ENCODE measurements at regions not wholly inside any gene's neighbourhood (a gene's known extent, or its start where the extent isn't known, plus 50 kb on each side); places are given as distances from the start of the nearest gene placed in this dataset.
A peak's percentile ranks its signal among the peaks of the same experiment; 100 is the strongest.

DNA sequence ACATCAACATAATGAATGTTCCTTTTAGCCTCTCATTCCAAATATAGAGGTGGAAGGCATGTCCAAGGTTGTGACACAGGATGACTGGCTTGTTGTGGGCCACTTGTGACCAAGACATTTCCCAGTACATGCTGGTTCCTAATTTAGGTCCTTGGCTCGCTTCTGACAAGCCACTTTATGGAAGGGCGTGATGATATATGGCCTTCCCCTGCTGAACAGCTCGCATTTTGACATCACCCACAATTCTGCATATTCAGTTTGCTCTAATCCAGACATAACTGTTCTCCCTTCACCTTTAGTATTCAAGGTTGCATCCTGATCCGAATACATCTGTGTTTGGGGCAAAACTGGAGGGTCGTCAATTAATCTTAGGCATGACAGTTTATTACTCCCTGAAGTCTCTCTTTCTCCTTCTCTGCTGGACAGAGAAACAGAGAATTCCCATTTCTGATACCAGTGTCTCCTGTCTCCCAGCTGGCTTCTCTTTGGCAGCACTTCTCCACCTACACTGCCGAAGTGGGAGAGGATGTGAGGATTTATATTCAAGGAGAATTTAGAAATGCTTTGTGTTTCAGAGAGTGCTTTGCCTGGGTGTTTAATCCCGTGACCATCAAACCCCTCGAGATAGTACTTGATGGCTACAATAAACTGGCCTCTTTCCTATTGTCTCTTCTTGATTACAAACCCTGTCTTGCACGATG, 815.5 kb upstream of the RBFOX1 start:
- Histone ChIP-seq H3K27ac (ENCODE audit: low read depth, low read length) (no peak overlapping the region), H3K4me1 (ENCODE audit: control insufficient read depth in 1 of 2, insufficient read depth in 2 of 2, low read length in 2 of 2) (no peaks in the 10 kb centered on the region)

DNA sequence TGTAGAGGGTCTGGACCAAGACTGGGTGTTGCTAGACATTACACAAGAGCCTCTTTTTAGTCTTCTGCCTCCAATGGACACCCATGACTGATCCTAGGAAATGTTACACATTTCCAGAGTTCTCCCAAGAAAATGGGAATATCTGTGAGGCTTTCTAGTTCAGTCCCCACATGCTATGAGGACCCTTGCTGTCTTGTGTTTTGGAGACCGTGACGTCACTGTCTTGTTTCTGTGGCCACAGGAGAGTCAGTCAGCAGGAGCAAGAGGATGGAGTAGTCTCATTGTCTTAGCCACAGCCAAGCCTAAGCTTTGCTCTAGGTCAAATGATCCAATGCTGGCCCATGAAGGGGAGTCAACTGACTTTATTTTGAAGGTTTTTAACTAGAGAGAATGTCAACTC, 820.1 kb upstream of the RBFOX1 start:
- Histone ChIP-seq H3K4me1 (ENCODE audit: control insufficient read depth in 1 of 2, insufficient read depth in 2 of 2, low read length in 2 of 2) (no peaks in the 10 kb centered on the region), H3K9me3 (ENCODE audit: control insufficient read depth in 1 of 2, low read length in 2 of 2) (no peaks in the 10 kb centered on the region), H3K27me3 (ENCODE audit: control insufficient read depth in 1 of 2, insufficient read depth in 2 of 2, low read length in 2 of 2) (no peaks in the 10 kb centered on the region), H3K36me3 (ENCODE audit: control insufficient read depth in 1 of 2, insufficient read depth in 2 of 2, low read length in 2 of 2) (no peaks in the 10 kb centered on the region), H3K27ac (ENCODE audit: low read depth, low read length) (no peak overlapping the region), H3K9ac (ENCODE audit: low read depth in 1 of 2, low read length in 2 of 2) (no peak overlapping the region), H3K4me3 (ENCODE audit: low read depth in 1 of 2, low read length in 2 of 2) (no peak overlapping the region)

More for the DNA sequence above, 815.5 kb upstream of the RBFOX1 start:
- Histone ChIP-seq H3K9ac (ENCODE audit: low read depth in 1 of 2, low read length in 2 of 2) (no peak overlapping the region), H3K9me3 (ENCODE audit: control insufficient read depth in 1 of 2, low read length in 2 of 2) (no peaks in the 10 kb centered on the region), H3K4me3 (ENCODE audit: low read depth in 1 of 2, low read length in 2 of 2) (no peak overlapping the region), H3K27me3 (ENCODE audit: control insufficient read depth in 1 of 2, insufficient read depth in 2 of 2, low read length in 2 of 2) (no peaks in the 10 kb centered on the region), H3K36me3 (ENCODE audit: control insufficient read depth in 1 of 2, insufficient read depth in 2 of 2, low read length in 2 of 2) (no peaks in the 10 kb centered on the region)

GRCh38 chr16:6510261-6510660, 822.4 kb upstream of the RBFOX1 start:
- H3K4me3 ChIP-seq (ENCODE audit: low read depth in 1 of 2, low read length in 2 of 2): no peak overlapping the region
- no peaks in the 10 kb centered on the region for H3K9me3 ChIP-seq (ENCODE audit: control insufficient read depth in 1 of 2, low read length in 2 of 2)
- H3K27me3 ChIP-seq (ENCODE audit: control insufficient read depth in 1 of 2, insufficient read depth in 2 of 2, low read length in 2 of 2): no peaks in the 10 kb centered on the region
- no peak overlapping the region for H3K9ac ChIP-seq (ENCODE audit: low read depth in 1 of 2, low read length in 2 of 2)
- no peaks in the 10 kb centered on the region for H3K4me1 ChIP-seq (ENCODE audit: control insufficient read depth in 1 of 2, insufficient read depth in 2 of 2, low read length in 2 of 2)
- no peak overlapping the region for H3K27ac ChIP-seq (ENCODE audit: low read depth, low read length)
- no peaks in the 10 kb centered on the region for H3K36me3 ChIP-seq (ENCODE audit: control insufficient read depth in 1 of 2, insufficient read depth in 2 of 2, low read length in 2 of 2)

GRCh38 chr16:6499413-6499812, 833.2 kb upstream of the RBFOX1 start:
- Histone ChIP-seq H3K27me3 (ENCODE audit: control insufficient read depth in 1 of 2, insufficient read depth in 2 of 2, low read length in 2 of 2) (no peaks in the 10 kb centered on the region), H3K4me1 (ENCODE audit: control insufficient read depth in 1 of 2, insufficient read depth in 2 of 2, low read length in 2 of 2) (peaks cover 0 to under 1% of the 10 kb centered on the region in 2 donors), H3K9ac (ENCODE audit: low read depth in 1 of 2, low read length in 2 of 2) (no peak overlapping the region), H3K9me3 (ENCODE audit: control insufficient read depth in 1 of 2, low read length in 2 of 2) (no peaks in the 10 kb centered on the region), H3K27ac (ENCODE audit: low read depth, low read length) (no peak overlapping the region), H3K4me3 (ENCODE audit: low read depth in 1 of 2, low read length in 2 of 2) (no peak overlapping the region), H3K36me3 (ENCODE audit: control insufficient read depth in 1 of 2, insufficient read depth in 2 of 2, low read length in 2 of 2) (no peaks in the 10 kb centered on the region)

- Histone ChIP-seq H3K36me3 (ENCODE audit: control insufficient read depth in 1 of 2, insufficient read depth in 2 of 2, low read length in 2 of 2) (no peaks in the 10 kb centered on the region), H3K27me3 (ENCODE audit: control insufficient read depth in 1 of 2, insufficient read depth in 2 of 2, low read length in 2 of 2) (no peaks in the 10 kb centered on the region), H3K9ac (ENCODE audit: low read depth in 1 of 2, low read length in 2 of 2) (no peak overlapping the region), H3K4me3 (ENCODE audit: low read depth in 1 of 2, low read length in 2 of 2) (no peak overlapping the region), H3K27ac (ENCODE audit: low read depth, low read length) (no peak overlapping the region), H3K9me3 (ENCODE audit: control insufficient read depth in 1 of 2, low read length in 2 of 2) (no peaks in the 10 kb centered on the region), H3K4me1 (ENCODE audit: control insufficient read depth in 1 of 2, insufficient read depth in 2 of 2, low read length in 2 of 2) (peaks cover 3 to 6% of the 10 kb centered on the region in 2 donors)
Measured at GRCh38 chr16:6498858-6499257, 833.8 kb upstream of the RBFOX1 start.

GRCh38 chr16:6496996-6497395, 835.6 kb upstream of the RBFOX1 start:
- H3K9ac ChIP-seq (ENCODE audit: low read depth in 1 of 2, low read length in 2 of 2): no peak overlapping the region
- H3K4me1 ChIP-seq (ENCODE audit: control insufficient read depth in 1 of 2, insufficient read depth in 2 of 2, low read length in 2 of 2): peaks cover 13 to 15% of the 10 kb centered on the region in 2 donors
- no peaks in the 10 kb centered on the region for H3K9me3 ChIP-seq (ENCODE audit: control insufficient read depth in 1 of 2, low read length in 2 of 2)
- no peak overlapping the region for H3K27ac ChIP-seq (ENCODE audit: low read depth, low read length)
- no peaks in the 10 kb centered on the region for H3K36me3 ChIP-seq (ENCODE audit: control insufficient read depth in 1 of 2, insufficient read depth in 2 of 2, low read length in 2 of 2)
- H3K27me3 ChIP-seq (ENCODE audit: control insufficient read depth in 1 of 2, insufficient read depth in 2 of 2, low read length in 2 of 2): no peaks in the 10 kb centered on the region
- H3K4me3 ChIP-seq (ENCODE audit: low read depth in 1 of 2, low read length in 2 of 2): no peak overlapping the region

- no peak overlapping the region for H3K9ac ChIP-seq (ENCODE audit: low read depth in 1 of 2, low read length in 2 of 2)
- H3K27me3 ChIP-seq (ENCODE audit: control insufficient read depth in 1 of 2, insufficient read depth in 2 of 2, low read length in 2 of 2): no peaks in the 10 kb centered on the region
- H3K27ac ChIP-seq (ENCODE audit: low read depth, low read length): no peak overlapping the region
- H3K36me3 ChIP-seq (ENCODE audit: control insufficient read depth in 1 of 2, insufficient read depth in 2 of 2, low read length in 2 of 2): no peaks in the 10 kb centered on the region
- no peaks in the 10 kb centered on the region for H3K9me3 ChIP-seq (ENCODE audit: control insufficient read depth in 1 of 2, low read length in 2 of 2)
- peaks cover 13 to 15% of the 10 kb centered on the region in 2 donors for H3K4me1 ChIP-seq (ENCODE audit: control insufficient read depth in 1 of 2, insufficient read depth in 2 of 2, low read length in 2 of 2)
- no peak overlapping the region for H3K4me3 ChIP-seq (ENCODE audit: low read depth in 1 of 2, low read length in 2 of 2)
Measured at GRCh38 chr16:6495486-6496210, 837.0 kb upstream of the RBFOX1 start.

DNA sequence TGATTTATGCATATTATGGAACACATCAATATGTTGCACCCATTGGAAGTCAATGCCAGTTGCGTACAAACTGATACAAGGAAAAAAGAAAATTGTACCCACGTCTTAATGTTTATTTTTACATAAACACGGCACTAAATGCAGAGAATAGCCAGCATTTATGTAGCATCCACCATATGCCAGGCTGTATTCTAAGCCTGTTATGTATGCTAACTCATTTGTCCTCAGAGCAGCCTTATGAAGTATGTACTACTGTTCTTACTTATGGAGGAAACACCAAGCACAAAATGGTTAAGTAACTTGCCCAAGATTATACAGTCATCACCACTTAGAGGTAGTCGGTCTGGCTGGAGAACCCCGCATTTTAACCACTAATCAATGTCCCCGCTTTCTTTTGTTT, 837.9 kb upstream of the RBFOX1 start:
- Histone ChIP-seq H3K9me3 (ENCODE audit: control insufficient read depth in 1 of 2, low read length in 2 of 2) (no peaks in the 10 kb centered on the region), H3K27me3 (ENCODE audit: control insufficient read depth in 1 of 2, insufficient read depth in 2 of 2, low read length in 2 of 2) (no peaks in the 10 kb centered on the region), H3K4me3 (ENCODE audit: low read depth in 1 of 2, low read length in 2 of 2) (no peak overlapping the region), H3K27ac (ENCODE audit: low read depth, low read length) (no peak overlapping the region), H3K4me1 (ENCODE audit: control insufficient read depth in 1 of 2, insufficient read depth in 2 of 2, low read length in 2 of 2) (peaks cover 13 to 15% of the 10 kb centered on the region in 2 donors), H3K9ac (ENCODE audit: low read depth in 1 of 2, low read length in 2 of 2) (no peak overlapping the region), H3K36me3 (ENCODE audit: control insufficient read depth in 1 of 2, insufficient read depth in 2 of 2, low read length in 2 of 2) (no peaks in the 10 kb centered on the region)

DNA sequence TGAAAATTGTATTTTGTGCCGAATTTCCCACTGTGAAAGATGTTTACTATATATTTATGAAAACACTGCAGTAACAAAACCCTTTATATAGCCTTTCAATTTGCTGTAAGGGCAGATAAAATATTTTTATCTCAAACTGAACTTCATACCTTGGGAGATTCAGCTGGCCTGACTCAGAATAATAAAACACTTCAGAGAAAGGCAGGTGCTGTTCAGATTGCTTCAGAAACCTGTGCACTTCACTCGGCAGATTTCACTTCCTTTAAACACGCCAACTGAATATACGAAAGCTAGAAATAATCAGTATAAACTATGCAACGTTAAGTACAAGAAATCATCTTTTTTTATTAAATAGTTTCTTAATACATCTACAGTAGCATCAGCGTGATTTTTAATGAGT, 839.1 kb upstream of the RBFOX1 start:
- Histone ChIP-seq H3K27me3 (ENCODE audit: control insufficient read depth in 1 of 2, insufficient read depth in 2 of 2, low read length in 2 of 2) (no peaks in the 10 kb centered on the region), H3K27ac (ENCODE audit: low read depth, low read length) (no peak overlapping the region), H3K36me3 (ENCODE audit: control insufficient read depth in 1 of 2, insufficient read depth in 2 of 2, low read length in 2 of 2) (no peaks in the 10 kb centered on the region), H3K4me3 (ENCODE audit: low read depth in 1 of 2, low read length in 2 of 2) (no peak overlapping the region), H3K9me3 (ENCODE audit: control insufficient read depth in 1 of 2, low read length in 2 of 2) (no peaks in the 10 kb centered on the region), H3K9ac (ENCODE audit: low read depth in 1 of 2, low read length in 2 of 2) (no peak overlapping the region), H3K4me1 (ENCODE audit: control insufficient read depth in 1 of 2, insufficient read depth in 2 of 2, low read length in 2 of 2) (peaks cover 13 to 15% of the 10 kb centered on the region in 2 donors)

- Histone ChIP-seq H3K9me3 (ENCODE audit: control insufficient read depth in 1 of 2, low read length in 2 of 2) (no peaks in the 10 kb centered on the region), H3K4me3 (ENCODE audit: low read depth in 1 of 2, low read length in 2 of 2) (peak overlapping the region in 1 of 2 donors; percentile 5), H3K36me3 (ENCODE audit: control insufficient read depth in 1 of 2, insufficient read depth in 2 of 2, low read length in 2 of 2) (no peaks in the 10 kb centered on the region)
Measured at GRCh38 chr16:6492742-6493141, 839.9 kb upstream of the RBFOX1 start.

More at GRCh38 chr16:6492742-6493141, 839.9 kb upstream of the RBFOX1 start:
- Histone ChIP-seq H3K9ac (ENCODE audit: low read depth in 1 of 2, low read length in 2 of 2) (no peak overlapping the region), H3K4me1 (ENCODE audit: control insufficient read depth in 1 of 2, insufficient read depth in 2 of 2, low read length in 2 of 2) (peaks cover 13 to 15% of the 10 kb centered on the region in 2 donors), H3K27me3 (ENCODE audit: control insufficient read depth in 1 of 2, insufficient read depth in 2 of 2, low read length in 2 of 2) (no peaks in the 10 kb centered on the region), H3K27ac (ENCODE audit: low read depth, low read length) (no peak overlapping the region)
